Activated CD8-positive, alpha-beta T cell treated with anti-CD3 and anti-CD28 coated beads for 36 hours (primary cell): ENCODE measurements at regions not wholly inside any gene's neighbourhood (a gene's known extent, or its start where the extent isn't known, plus 50 kb on each side); places are given as distances from the start of the nearest gene placed in this dataset.
"Not testable (repeated sequence)": the region's sequence is repeated elsewhere in the genome, so short reads cannot be mapped to it uniquely, and the experiment has no call there.

ENCODE experiments used
- ATAC-seq: fragments of 200-7000 bp; cut with Tn5 transposase; one replicate; pipeline ENCODE4 v1.10.0; 2021; ENCODE audit warnings: mild to moderate bottlenecking, moderate library complexity
- CTCF ChIA-PET: fragments of 350-600 bp; sonication (Branson Sonifier 250); formaldehyde crosslinking; loops from one replicate; lab custom pipeline; 2021; ENCODE audit warnings: antibody characterized with exemption; lab: Charles Lee
- POLR2A ChIA-PET: fragments of 350-600 bp; sonication (Branson Sonifier 250); formaldehyde crosslinking; loops from one replicate; lab custom pipeline; 2021; ENCODE audit warnings: antibody characterized with exemption; lab: Charles Lee
- DNase-seq: peaks from one replicate; pipeline ENCODE4 v3.0.0-alpha.2; 2020
- H3K27ac Mint-ChIP-seq: one replicate; pipeline ENCODE4 v1.8.0; 2021; ENCODE audit warnings: mild to moderate bottlenecking, mixed read lengths
- H3K27me3 Mint-ChIP-seq: one replicate; pipeline ENCODE4 v1.8.0; 2021; ENCODE audit warnings: mixed read lengths
- H3K36me3 Mint-ChIP-seq: one replicate; pipeline ENCODE4 v1.8.0; 2021; ENCODE audit warnings: low read depth, mixed read lengths
- H3K4me1 Mint-ChIP-seq: one replicate; pipeline ENCODE4 v1.8.0; 2021; ENCODE audit warnings: low read depth, mixed read lengths
- H3K4me3 Mint-ChIP-seq: one replicate; pipeline ENCODE4 v1.8.0; 2021; ENCODE audit warnings: mild to moderate bottlenecking, moderate library complexity, mixed read lengths
- H3K9me3 Mint-ChIP-seq: one replicate; pipeline ENCODE4 v1.8.0; 2021; ENCODE audit warnings: mixed read lengths
- intact Hi-C: fragments of 100-400 bp; cut with micrococcal nuclease; formaldehyde crosslinking; loops from one replicate; pipeline ENCODE4 v1.10.0; 2022
- TF ChIP-seq, protein P1 (sequence below): fragments of 200-600 bp; IDR thresholded peaks from one replicate; pipeline ENCODE4 v1.8.0; 2022; ENCODE audit warnings: antibody characterized with exemption, mild to moderate bottlenecking

- Mint-ChIP-seq H3K36me3 (no peaks in the 10 kb centered on the region), H3K4me1 (no peaks in the 10 kb centered on the region), H3K9me3 (peaks cover 6% of the 10 kb centered on the region), H3K4me3 (no peak overlapping the region), H3K27me3 (no peaks in the 10 kb centered on the region), H3K27ac (no peak overlapping the region)
- no peak for ATAC-seq
- ChIA-PET POLR2A (no interaction called here), CTCF (no interaction called here)
- intact Hi-C loops: no loop called here
- no peak for DNase-seq
- TF ChIP-seq, protein P1, sequence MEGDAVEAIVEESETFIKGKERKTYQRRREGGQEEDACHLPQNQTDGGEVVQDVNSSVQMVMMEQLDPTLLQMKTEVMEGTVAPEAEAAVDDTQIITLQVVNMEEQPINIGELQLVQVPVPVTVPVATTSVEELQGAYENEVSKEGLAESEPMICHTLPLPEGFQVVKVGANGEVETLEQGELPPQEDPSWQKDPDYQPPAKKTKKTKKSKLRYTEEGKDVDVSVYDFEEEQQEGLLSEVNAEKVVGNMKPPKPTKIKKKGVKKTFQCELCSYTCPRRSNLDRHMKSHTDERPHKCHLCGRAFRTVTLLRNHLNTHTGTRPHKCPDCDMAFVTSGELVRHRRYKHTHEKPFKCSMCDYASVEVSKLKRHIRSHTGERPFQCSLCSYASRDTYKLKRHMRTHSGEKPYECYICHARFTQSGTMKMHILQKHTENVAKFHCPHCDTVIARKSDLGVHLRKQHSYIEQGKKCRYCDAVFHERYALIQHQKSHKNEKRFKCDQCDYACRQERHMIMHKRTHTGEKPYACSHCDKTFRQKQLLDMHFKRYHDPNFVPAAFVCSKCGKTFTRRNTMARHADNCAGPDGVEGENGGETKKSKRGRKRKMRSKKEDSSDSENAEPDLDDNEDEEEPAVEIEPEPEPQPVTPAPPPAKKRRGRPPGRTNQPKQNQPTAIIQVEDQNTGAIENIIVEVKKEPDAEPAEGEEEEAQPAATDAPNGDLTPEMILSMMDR: no peak
Measured at GRCh38 chr14:83885837-83886293, 1644.1 kb upstream of the FLRT2 start.

DNA sequence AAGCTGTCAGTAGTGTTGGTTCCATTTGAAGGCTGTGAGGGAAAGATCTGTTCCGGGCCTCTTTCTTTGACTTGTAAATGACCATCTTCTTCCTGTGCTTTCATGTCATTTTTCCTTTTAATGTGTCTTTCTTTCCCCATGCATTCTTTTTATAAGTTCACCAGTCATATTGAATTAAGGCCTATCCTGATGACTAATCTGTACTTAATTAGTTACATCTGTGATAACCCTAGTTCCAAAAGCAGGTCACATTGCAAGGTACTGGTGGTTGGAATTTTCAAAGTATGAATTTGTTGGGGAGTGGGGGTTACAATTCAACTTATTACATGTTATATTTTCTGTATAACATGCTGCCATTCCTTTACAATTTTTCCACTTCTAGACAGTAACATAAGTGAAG lies 1642.1 kb upstream of the FLRT2 start:
- Mint-ChIP-seq H3K9me3 (peaks cover 6% of the 10 kb centered on the region), H3K4me3 (no peak overlapping the region), H3K36me3 (no peaks in the 10 kb centered on the region), H3K27me3 (no peaks in the 10 kb centered on the region), H3K4me1 (no peaks in the 10 kb centered on the region), H3K27ac (no peak overlapping the region)
- TF ChIP-seq, protein P1: no peak
- ChIA-PET CTCF (no interaction called here), POLR2A (no interaction called here)
- DNase-seq (no peak), ATAC-seq (no peak)
- intact Hi-C loops: no loop called here

- ATAC-seq: no peak
Measured at GRCh38 chr14:83893447-83893846, 1636.5 kb upstream of the FLRT2 start.

DNA sequence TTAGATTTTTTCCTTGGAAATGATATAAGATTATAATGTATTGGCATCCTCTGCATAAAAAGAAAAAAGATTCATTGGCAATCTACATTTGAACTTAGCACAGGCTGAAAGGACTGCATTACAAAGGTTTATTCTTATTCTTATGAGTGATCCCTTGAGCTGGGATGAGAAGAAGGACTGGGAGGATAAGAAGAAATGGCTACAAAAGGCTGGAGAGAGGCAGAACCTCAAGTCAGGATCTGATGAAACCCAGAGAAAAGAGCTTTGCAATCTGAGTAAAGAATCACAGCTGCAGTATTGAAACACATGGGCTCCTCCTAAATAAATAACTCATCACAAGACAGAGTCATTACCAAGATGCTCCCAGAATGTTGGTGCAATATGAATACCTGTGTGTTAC lies 1635.4 kb upstream of the FLRT2 start:
- Mint-ChIP-seq H3K27me3 (no peaks in the 10 kb centered on the region), H3K9me3 (peaks cover 7% of the 10 kb centered on the region), H3K4me1 (no peaks in the 10 kb centered on the region), H3K4me3 (no peak overlapping the region), H3K27ac (no peak overlapping the region), H3K36me3 (no peaks in the 10 kb centered on the region)
- DNase-seq: no peak
- ChIA-PET CTCF (no interaction called here), POLR2A (no interaction called here)
- no peak for ATAC-seq
- TF ChIP-seq, protein P1: no peak
- intact Hi-C loops: no loop called here

More at GRCh38 chr14:83893447-83893846, 1636.5 kb upstream of the FLRT2 start:
- Mint-ChIP-seq H3K9me3 (peaks cover 7% of the 10 kb centered on the region), H3K4me1 (no peaks in the 10 kb centered on the region), H3K27ac (no peak overlapping the region), H3K4me3 (no peak overlapping the region), H3K36me3 (no peaks in the 10 kb centered on the region), H3K27me3 (no peaks in the 10 kb centered on the region)
- ChIA-PET POLR2A (no interaction called here), CTCF (no interaction called here)
- intact Hi-C loops: no loop called here
- TF ChIP-seq, protein P1: no peak
- DNase-seq: no peak

DNA sequence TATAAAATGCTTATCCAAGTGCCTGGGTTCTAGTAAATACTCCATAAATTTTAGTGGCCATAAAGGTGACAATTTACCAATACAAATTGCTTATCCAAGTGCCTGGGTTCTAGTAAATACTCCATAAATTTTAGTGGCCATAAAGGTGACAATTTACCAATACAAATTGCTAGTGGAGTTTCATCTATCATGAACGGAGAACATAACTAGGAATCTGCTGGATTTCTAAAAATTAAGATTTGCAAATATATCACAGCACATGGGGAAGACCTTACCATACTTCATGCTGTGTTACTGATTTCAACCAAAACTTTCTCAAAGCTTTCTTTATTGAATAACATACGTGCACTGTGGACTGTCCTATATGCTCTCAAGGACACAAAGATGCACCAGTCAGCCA lies 1631.4 kb upstream of the FLRT2 start:
- intact Hi-C loops, H3K4me3 Mint-ChIP-seq, CTCF ChIA-PET, DNase-seq, H3K27ac Mint-ChIP-seq, H3K27me3 Mint-ChIP-seq, H3K9me3 Mint-ChIP-seq, POLR2A ChIA-PET, ATAC-seq, H3K4me1 Mint-ChIP-seq, H3K36me3 Mint-ChIP-seq: not testable (repeated sequence)

GRCh38 chr14:83899706-83900105 lies 1630.2 kb upstream of the FLRT2 start:
- ATAC-seq (no peak), DNase-seq (no peak)
- Mint-ChIP-seq H3K9me3 (peaks cover 2% of the 10 kb centered on the region), H3K27me3 (no peaks in the 10 kb centered on the region), H3K36me3 (no peaks in the 10 kb centered on the region), H3K27ac (no peak overlapping the region), H3K4me3 (no peak overlapping the region), H3K4me1 (no peaks in the 10 kb centered on the region)
- POLR2A ChIA-PET: no interaction called here
- CTCF ChIA-PET: no interaction called here
- TF ChIP-seq, protein P1: no peak
- intact Hi-C loops: no loop called here
